ENCODE measurements at regions not wholly inside any gene's neighbourhood (a gene's known extent, or its start where the extent isn't known, plus 50 kb on each side); places are given as distances from the start of the nearest gene placed in this dataset.

- no peak for TF ChIP-seq SP1 (IDR thresholded peaks at IDR 0.05)
- TF ChIP-seq SUZ12 (IDR thresholded peaks at IDR 0.05) = no peak
- no peak for TF ChIP-seq ZNF384 (IDR thresholded peaks at IDR 0.05)
- no peak for TF ChIP-seq FOXA1 (IDR thresholded peaks at IDR 0.05)
Measured at GRCh38 chr7:113394856-113395255, 276.5 kb upstream of the SMIM30 start.

Measured in HEK293T (cell line).